Panc1 (cell line): ENCODE measurements at regions not wholly inside any gene's neighbourhood (a gene's known extent, or its start where the extent isn't known, plus 50 kb on each side); places are given as distances from the start of the nearest gene placed in this dataset.

Source experiments
- ATAC-seq: fragments of 200-7000 bp; cut with Tn5 transposase; 2 replicates; pipeline ENCODE4 v1.9.1; 2020; ENCODE audit warnings: mild to moderate bottlenecking, moderate library complexity
- BruUV-seq: library from RNA; stranded (reverse); fragments of 400-500 nt; replicated peaks from 2 replicates; lab custom pipeline; 2021; lab: Mats Ljungman, UMichigan
- CTCF ChIA-PET: fragments of 300-600 bp; sonication (Branson Sonifier 250); formaldehyde crosslinking; loops from one replicate; lab custom pipeline; 2022; ENCODE audit warnings: antibody characterized with exemption; lab: Charles Lee
- POLR2A ChIA-PET: fragments of 300-600 bp; sonication (Branson Sonifier 250); formaldehyde crosslinking; loops from one replicate; lab custom pipeline; 2022; ENCODE audit warnings: antibody characterized with exemption; lab: Charles Lee
- DNase-seq: peaks from one replicate; pipeline ENCODE4 v3.0.0-alpha.2; 2010; ENCODE audit warnings: low read depth, low spot score
- H3K27ac ChIP-seq: 2 replicates; pipeline ENCODE4 v1.5.1; 2011; ENCODE audit warnings: mild to moderate bottlenecking, low read length, inconsistent platforms
- H3K27me3 ChIP-seq: fragments of 200-500 bp; sonication (Bioruptor generic); 2 replicates; pipeline ENCODE4 v1.6.0; 2014; ENCODE audit warnings: low read length, inconsistent platforms; ENCODE audit not compliant: control insufficient read depth, insufficient read depth
- H3K36me3 ChIP-seq: fragments of 200-500 bp; sonication (Bioruptor generic); 2 replicates; pipeline ENCODE4 v1.5.1; 2014; ENCODE audit warnings: inconsistent platforms, mild to moderate bottlenecking, low read length, moderate library complexity; ENCODE audit not compliant: control insufficient read depth, insufficient read depth
- H3K4me1 ChIP-seq: 2 replicates; pipeline ENCODE4 v1.5.1; 2011; ENCODE audit warnings: inconsistent platforms, mild to moderate bottlenecking, low read length, moderate library complexity; ENCODE audit not compliant: control insufficient read depth, insufficient read depth
- H3K4me3 ChIP-seq, 2 experiments: 2 replicates each; pipeline ENCODE4 v1.5.1; 2011 to 2012; ENCODE audit warnings: low read depth in 2 of 2, low read length in 2 of 2, mild to moderate bottlenecking in 2 of 2, inconsistent platforms in 1 of 2, moderate library complexity in 1 of 2
- H3K9me3 ChIP-seq: fragments of 200-500 bp; sonication (Bioruptor generic); 2 replicates; pipeline ENCODE4 v1.5.1; 2014; ENCODE audit warnings: low read depth, mild to moderate bottlenecking, inconsistent platforms, low read length, moderate library complexity; ENCODE audit not compliant: control insufficient read depth, insufficient read depth
- POLR2AphosphoS5 ChIP-seq: IDR thresholded peaks from 2 replicates; pipeline ENCODE4 v1.6.1; 2012; ENCODE audit warnings: mild to moderate bottlenecking, low read depth, low read length, moderate library complexity
- SIN3A ChIP-seq: IDR thresholded peaks from 2 replicates; pipeline ENCODE4 v1.6.1; 2012; ENCODE audit warnings: low read depth, mild to moderate bottlenecking, low read length, moderate library complexity, borderline replicate concordance; ENCODE audit not compliant: insufficient read depth
- TCF7L2 ChIP-seq: IDR thresholded peaks from 2 replicates; pipeline ENCODE4 v1.6.1; 2011; ENCODE audit warnings: mild to moderate bottlenecking, low read depth, low read length, inconsistent platforms
- in situ Hi-C: cut with HindIII; loops from 2 replicates; pipeline ENCODE4 v1.10.0; 2016; ENCODE audit warnings: low sequenced_read_pairs, low pct_unique_long_range_greater_than_20kb
- intact Hi-C: fragments of 100-400 bp; cut with micrococcal nuclease; formaldehyde crosslinking; loops from one replicate; pipeline ENCODE4 v1.10.0; 2022; ENCODE audit not compliant: unreplicated experiment
- TF ChIP-seq, protein P1 (sequence below): fragments of 450-650 bp; IDR thresholded peaks from 2 replicates; pipeline ENCODE4 v1.5.1; 2017; ENCODE audit warnings: mild to moderate bottlenecking
- TF ChIP-seq, protein P2 (sequence below), 2 experiments: IDR thresholded peaks; 2 replicates each; pipeline ENCODE4 v1.6.1; 2011 to 2012; ENCODE audit warnings: low read depth in 2 of 2, control low read depth in 1 of 2, low read length in 1 of 2, mild to moderate bottlenecking in 1 of 2, moderate library complexity in 1 of 2; ENCODE audit not compliant: insufficient read depth in 1 of 2

DNA sequence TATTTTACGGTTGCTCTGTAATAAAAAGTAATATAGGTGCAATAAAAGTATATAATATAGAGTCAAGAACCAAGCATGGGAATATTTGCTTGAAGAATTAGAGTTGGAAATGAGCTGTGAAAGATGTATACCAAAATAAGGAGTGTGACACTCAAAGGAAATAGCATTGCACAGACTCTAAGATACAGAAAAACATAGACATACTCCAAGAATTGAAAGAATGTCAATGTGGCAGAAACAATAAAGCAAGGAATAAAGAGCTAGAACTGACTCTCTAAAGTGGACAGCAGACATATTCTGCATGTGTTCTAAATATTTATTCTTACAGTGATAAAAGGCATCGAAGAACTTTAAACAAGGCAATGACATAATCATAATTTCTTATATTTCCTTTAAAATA lies 561.1 kb upstream of the SETBP1 start:
- H3K36me3 ChIP-seq: no peaks in the 10 kb centered on the region
- BruUV-seq: no TSS peak
- in situ Hi-C loops: no loop called here

DNA sequence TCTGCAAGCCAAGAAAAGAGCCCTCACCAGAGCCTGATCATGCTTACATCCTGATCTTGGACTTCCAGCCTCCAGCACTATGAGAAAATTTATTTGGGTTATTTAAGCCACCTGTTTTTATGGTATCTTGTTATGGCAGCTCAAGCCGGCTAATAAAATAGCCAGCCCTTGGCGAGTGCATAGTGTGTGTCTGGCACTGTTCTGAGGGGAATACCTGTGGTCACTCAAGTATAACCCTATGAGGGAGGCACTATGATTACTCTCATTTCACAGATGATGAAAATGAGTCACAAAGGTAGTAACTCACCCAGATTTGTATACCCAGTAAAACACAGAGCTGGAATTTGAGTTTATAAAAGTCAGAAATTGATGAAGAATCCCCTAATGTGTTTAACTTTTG lies 556.9 kb upstream of the SETBP1 start:
- BruUV-seq: no TSS peak
- POLR2A ChIA-PET: no interaction called here
- intact Hi-C loops (no loop called here), in situ Hi-C loops (no loop called here)
- Histone ChIP-seq H3K27me3 (no peaks in the 10 kb centered on the region), H3K4me1 (no peaks in the 10 kb centered on the region), H3K36me3 (no peaks in the 10 kb centered on the region), H3K27ac (no peak overlapping the region), H3K9me3 (no peaks in the 10 kb centered on the region), H3K4me3 (no peak overlapping the region)
- CTCF ChIA-PET: no interaction called here
- ATAC-seq (no peak), DNase-seq (no peak)
- TF ChIP-seq, protein P1, sequence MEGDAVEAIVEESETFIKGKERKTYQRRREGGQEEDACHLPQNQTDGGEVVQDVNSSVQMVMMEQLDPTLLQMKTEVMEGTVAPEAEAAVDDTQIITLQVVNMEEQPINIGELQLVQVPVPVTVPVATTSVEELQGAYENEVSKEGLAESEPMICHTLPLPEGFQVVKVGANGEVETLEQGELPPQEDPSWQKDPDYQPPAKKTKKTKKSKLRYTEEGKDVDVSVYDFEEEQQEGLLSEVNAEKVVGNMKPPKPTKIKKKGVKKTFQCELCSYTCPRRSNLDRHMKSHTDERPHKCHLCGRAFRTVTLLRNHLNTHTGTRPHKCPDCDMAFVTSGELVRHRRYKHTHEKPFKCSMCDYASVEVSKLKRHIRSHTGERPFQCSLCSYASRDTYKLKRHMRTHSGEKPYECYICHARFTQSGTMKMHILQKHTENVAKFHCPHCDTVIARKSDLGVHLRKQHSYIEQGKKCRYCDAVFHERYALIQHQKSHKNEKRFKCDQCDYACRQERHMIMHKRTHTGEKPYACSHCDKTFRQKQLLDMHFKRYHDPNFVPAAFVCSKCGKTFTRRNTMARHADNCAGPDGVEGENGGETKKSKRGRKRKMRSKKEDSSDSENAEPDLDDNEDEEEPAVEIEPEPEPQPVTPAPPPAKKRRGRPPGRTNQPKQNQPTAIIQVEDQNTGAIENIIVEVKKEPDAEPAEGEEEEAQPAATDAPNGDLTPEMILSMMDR: no peak
- no peak for TF ChIP-seq SIN3A
- TF ChIP-seq POLR2AphosphoS5: no peak
- TF ChIP-seq, protein P2, sequence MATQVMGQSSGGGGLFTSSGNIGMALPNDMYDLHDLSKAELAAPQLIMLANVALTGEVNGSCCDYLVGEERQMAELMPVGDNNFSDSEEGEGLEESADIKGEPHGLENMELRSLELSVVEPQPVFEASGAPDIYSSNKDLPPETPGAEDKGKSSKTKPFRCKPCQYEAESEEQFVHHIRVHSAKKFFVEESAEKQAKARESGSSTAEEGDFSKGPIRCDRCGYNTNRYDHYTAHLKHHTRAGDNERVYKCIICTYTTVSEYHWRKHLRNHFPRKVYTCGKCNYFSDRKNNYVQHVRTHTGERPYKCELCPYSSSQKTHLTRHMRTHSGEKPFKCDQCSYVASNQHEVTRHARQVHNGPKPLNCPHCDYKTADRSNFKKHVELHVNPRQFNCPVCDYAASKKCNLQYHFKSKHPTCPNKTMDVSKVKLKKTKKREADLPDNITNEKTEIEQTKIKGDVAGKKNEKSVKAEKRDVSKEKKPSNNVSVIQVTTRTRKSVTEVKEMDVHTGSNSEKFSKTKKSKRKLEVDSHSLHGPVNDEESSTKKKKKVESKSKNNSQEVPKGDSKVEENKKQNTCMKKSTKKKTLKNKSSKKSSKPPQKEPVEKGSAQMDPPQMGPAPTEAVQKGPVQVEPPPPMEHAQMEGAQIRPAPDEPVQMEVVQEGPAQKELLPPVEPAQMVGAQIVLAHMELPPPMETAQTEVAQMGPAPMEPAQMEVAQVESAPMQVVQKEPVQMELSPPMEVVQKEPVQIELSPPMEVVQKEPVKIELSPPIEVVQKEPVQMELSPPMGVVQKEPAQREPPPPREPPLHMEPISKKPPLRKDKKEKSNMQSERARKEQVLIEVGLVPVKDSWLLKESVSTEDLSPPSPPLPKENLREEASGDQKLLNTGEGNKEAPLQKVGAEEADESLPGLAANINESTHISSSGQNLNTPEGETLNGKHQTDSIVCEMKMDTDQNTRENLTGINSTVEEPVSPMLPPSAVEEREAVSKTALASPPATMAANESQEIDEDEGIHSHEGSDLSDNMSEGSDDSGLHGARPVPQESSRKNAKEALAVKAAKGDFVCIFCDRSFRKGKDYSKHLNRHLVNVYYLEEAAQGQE (IDR thresholded peaks at IDR 0.05; ENCODE audit: insufficient read depth in 1 of 2, low read depth in 2 of 2, low read length in 1 of 2): no peak
- TF ChIP-seq TCF7L2: no peak

More for the DNA sequence above, 561.1 kb upstream of the SETBP1 start:
- ChIA-PET POLR2A (no interaction called here), CTCF (no interaction called here)
- TF ChIP-seq, protein P2 (IDR thresholded peaks at IDR 0.05; ENCODE audit: insufficient read depth in 1 of 2, low read depth in 2 of 2, low read length in 1 of 2): no peak
- TF ChIP-seq SIN3A (no peak), POLR2AphosphoS5 (no peak), TCF7L2 (no peak)
- TF ChIP-seq, protein P1: no peak
- DNase-seq: no peak
- Histone ChIP-seq H3K4me1 (no peaks in the 10 kb centered on the region), H3K9me3 (no peaks in the 10 kb centered on the region), H3K27me3 (no peaks in the 10 kb centered on the region), H3K4me3 (no peak overlapping the region), H3K27ac (no peak overlapping the region)
- intact Hi-C loops: no loop called here
- ATAC-seq: no peak
